GM13977 (cell line): ENCODE measurements at regions not wholly inside any gene's neighbourhood (a gene's known extent, or its start where the extent isn't known, plus 50 kb on each side); places are given as distances from the start of the nearest gene placed in this dataset.
"Not testable (repeated sequence)": the region's sequence is repeated elsewhere in the genome, so short reads cannot be mapped to it uniquely, and the experiment has no call there.

Experiments used
- DNase-seq: peaks from one replicate; pipeline ENCODE4 v3.0.0; 2012; ENCODE audit warnings: low spot score
- CTCF ChIP-seq: IDR thresholded peaks from 2 replicates; pipeline ENCODE4 v1.5.1; 2012; ENCODE audit warnings: mild to moderate bottlenecking, control low read depth; ENCODE audit not compliant: insufficient read depth; ENCODE audit errors: extremely low read depth, missing control alignments
- in situ Hi-C: fragments of 300-500 bp; cut with MboI; formaldehyde crosslinking; loops from one replicate; pipeline ENCODE4 v1.12.0; 2022; ENCODE audit warnings: low sequenced_read_pairs, low pct_unique_long_range_greater_than_20kb, mixed read lengths, inconsistent platforms; ENCODE audit not compliant: unreplicated experiment

DNA sequence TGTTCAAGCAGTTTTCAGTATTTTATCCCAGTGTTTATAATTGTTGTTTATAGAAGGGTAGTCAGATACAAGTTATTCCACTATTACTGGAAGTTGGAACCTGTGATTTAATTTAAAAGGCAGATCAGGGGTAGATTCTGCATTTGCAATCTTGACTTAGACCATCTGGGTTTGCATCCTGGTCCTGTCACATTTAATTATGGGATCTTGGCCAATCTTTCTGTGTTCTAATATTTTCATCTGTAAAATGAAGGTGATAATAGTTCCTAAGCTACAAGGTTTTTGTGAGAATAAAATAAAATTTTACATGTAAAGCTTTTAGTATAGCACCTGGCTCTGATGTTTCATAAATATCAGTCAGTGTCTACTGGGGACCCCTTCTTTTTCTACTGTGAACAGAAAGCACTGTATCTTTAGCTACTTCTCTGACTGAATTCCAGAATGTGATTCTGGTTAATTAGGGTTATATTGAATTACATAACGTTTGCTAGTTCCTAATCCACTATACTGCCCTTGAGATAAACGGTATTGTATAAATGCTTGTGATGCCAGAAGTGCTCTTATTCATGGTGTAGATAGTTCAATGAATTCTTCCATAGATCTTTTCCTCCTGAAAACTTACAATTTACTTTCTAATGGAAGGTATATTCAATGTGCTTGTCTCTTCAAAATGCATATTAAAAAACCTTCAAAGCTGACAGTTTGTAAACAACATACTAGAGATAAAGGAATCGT lies 131.0 kb downstream of the KCNK1 start:
- no peak for TF ChIP-seq CTCF
- in situ Hi-C loops, result no loop called here
- no peak for DNase-seq

GRCh38 chr1:233750139-233750538 lies 136.2 kb downstream of the KCNK1 start:
- in situ Hi-C loops, result no loop called here
- DNase-seq, result no peak
- TF ChIP-seq CTCF, result no peak

DNA sequence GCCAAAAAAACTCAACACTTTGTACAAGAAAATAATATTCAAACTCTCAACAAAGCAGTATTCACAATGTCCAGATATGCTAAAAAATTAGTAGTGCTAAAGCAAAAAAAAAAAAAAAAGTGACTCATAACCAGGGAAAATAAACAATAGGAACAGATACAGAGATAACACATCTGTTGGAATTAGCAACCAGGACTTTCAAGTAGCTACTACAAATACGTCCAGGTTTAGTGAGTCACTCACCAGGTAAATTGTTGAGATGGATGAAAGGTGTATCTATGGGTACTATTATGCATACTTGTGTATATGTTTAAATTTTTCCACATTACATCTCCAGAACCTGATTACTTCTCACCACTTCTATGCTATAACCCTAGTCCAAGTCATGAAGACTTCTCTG lies 144.8 kb upstream of the SLC35F3 start:
- in situ Hi-C loops, result no loop called here
- no peak for TF ChIP-seq CTCF
- DNase-seq, result no peak

DNA sequence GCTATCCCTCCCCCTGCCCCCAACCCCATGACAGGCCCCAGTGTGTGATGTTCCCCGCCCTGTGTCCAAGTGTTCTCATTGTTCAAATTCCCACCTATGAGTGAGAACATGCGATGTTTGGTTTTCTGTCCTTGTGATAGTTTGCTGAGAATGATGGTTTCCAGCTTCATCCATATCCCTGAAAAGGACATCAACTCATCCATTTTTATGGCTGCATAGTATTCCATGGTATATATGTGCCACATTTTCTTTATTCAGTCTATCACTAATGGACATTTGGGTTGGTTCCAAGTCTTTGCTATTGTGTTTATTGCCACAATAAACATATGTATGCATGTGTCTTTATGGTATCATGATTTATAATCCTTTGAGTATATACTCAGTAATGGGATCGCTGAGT lies 140.2 kb upstream of the SLC35F3 start:
- in situ Hi-C loops, DNase-seq: not testable (repeated sequence)

DNA sequence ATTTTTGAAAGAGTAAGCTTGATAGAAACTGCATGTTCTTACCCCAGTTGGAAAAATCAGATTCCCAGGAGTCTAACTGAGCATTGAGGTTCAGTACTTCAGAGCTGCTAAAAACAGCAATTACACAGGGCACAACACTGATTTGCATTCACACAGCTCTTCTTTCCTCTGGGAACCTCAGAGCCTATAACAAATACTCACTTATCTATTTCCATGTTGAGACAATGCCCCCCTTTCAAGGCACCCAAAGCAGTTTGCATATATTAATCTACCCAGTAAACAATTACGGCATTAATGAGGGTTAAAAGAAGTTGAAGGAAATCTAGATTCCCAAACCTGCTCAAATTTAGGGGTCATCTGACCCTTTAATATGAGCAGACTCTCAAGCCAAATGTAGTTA lies 126.9 kb upstream of the SLC35F3 start:
- in situ Hi-C loops, result no loop called here

GRCh38 chr1:233780049-233780448 lies 124.4 kb upstream of the SLC35F3 start:
- DNase-seq, result no peak
- TF ChIP-seq CTCF, result no peak
- in situ Hi-C loops, result no loop called here

More for the DNA sequence above, 126.9 kb upstream of the SLC35F3 start:
- DNase-seq, result no peak
- no peak for TF ChIP-seq CTCF

DNA sequence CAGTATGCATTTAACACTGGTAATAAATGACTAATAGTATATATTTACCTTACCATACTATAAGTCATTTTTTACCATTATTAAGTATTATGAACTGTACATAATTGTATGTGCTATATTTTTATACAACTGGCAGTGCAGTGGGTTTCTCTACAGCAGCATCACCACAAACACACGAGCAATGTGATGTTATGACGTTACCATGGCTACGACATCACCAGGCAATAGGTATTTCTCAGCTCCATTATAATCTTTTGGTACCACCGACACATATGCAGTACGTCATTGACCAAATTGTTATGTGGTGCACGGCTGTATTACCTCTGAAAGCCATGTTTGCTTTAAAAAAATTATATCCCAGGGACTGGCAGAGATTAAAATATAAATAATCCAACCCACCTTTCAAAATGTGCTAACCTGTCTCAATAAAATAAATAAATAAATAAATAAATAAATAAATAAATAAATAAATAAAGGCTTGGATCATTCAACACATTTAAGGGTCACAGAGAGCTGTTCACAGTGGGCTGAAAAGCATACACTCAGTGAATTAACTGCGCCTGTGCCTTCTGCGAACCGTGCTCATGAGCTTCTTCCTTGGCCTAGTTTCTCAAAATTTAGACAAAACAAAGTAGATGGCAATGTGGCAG lies 121.4 kb upstream of the SLC35F3 start:
- no peak for DNase-seq
- TF ChIP-seq CTCF, result no peak

More for the DNA sequence above, 121.4 kb upstream of the SLC35F3 start:
- in situ Hi-C loops, result no loop called here
